CD14-positive monocyte (primary cell): ENCODE measurements at regions not wholly inside any gene's neighbourhood (a gene's known extent, or its start where the extent isn't known, plus 50 kb on each side); places are given as distances from the start of the nearest gene placed in this dataset.

Experiments used
- DNase-seq, 3 donors: peaks; one replicate each; pipeline ENCODE4 v3.0.0-alpha.2; 2011 to 2022
- H2AFZ ChIP-seq: 2 replicates; pipeline ENCODE4 v1.6.0; 2012; ENCODE audit warnings: mild to moderate bottlenecking, low read depth, low read length, inconsistent platforms; ENCODE audit not compliant: insufficient read depth, poor library complexity, severe bottlenecking
- H3K27ac ChIP-seq, 2 donors: 1 replicate in 1 of 2; 2 replicates in 1 of 2; pipeline ENCODE4 v1.5.1; 2012 to 2013; ENCODE audit warnings: low read length in 2 of 2, control low read depth in 1 of 2, inconsistent platforms in 1 of 2, low read depth in 1 of 2, mild to moderate bottlenecking in 1 of 2
- H3K27me3 ChIP-seq, 2 donors: one replicate each; pipeline versions ENCODE4 v1.6.0 to v1.6.1; 2011 to 2013; ENCODE audit warnings: low read length in 2 of 2; ENCODE audit not compliant: control insufficient read depth in 2 of 2, insufficient read depth in 2 of 2
- H3K36me3 ChIP-seq, 2 donors: replicated peaks in 1 of 2; 1 replicate in 1 of 2; 2 replicates in 1 of 2; pipeline versions ENCODE4 v1.5.1 to v1.6.1; 2012 to 2013; ENCODE audit warnings: low read length in 2 of 2, control low read depth in 1 of 2, inconsistent platforms in 1 of 2, mild to moderate bottlenecking in 1 of 2; ENCODE audit not compliant: insufficient read depth in 2 of 2, control insufficient read depth in 1 of 2
- H3K4me1 ChIP-seq, 2 donors: 1 replicate in 1 of 2; 2 replicates in 1 of 2; pipeline versions ENCODE4 v1.5.1 to v1.6.1; 2012 to 2013; ENCODE audit warnings: low read length in 2 of 2, control low read depth in 1 of 2, inconsistent platforms in 1 of 2, mild to moderate bottlenecking in 1 of 2, moderate library complexity in 1 of 2; ENCODE audit not compliant: insufficient read depth in 2 of 2, control insufficient read depth in 1 of 2
- H3K4me2 ChIP-seq: replicated peaks from 2 replicates; pipeline ENCODE3; 2012; ENCODE audit warnings: low read length, moderate library complexity, mild to moderate bottlenecking; ENCODE audit not compliant: poor library complexity, severe bottlenecking; ENCODE audit errors: extremely low read depth
- H3K4me3 ChIP-seq, 3 experiments: fragments of 200-600 bp in 1 of 3; sonication (generic) in 1 of 3; replicated peaks in 1 of 3; 1 replicate in 2 of 3; 2 replicates in 1 of 3; pipeline ENCODE4 v1.5.1; 2011 to 2013; ENCODE audit warnings: low read length in 3 of 3, mild to moderate bottlenecking in 3 of 3, control low read depth in 2 of 3, low read depth in 2 of 3, inconsistent platforms in 1 of 3, moderate library complexity in 1 of 3
- H3K79me2 ChIP-seq: 2 replicates; pipeline ENCODE4 v1.6.0; 2012; ENCODE audit warnings: mild to moderate bottlenecking, control low read depth, inconsistent platforms, low read length, moderate library complexity; ENCODE audit not compliant: insufficient read depth
- H3K9ac ChIP-seq: 2 replicates; pipeline ENCODE4 v1.6.0; 2017; ENCODE audit warnings: low read length, mild to moderate bottlenecking; ENCODE audit not compliant: insufficient read depth, poor library complexity, severe bottlenecking
- H3K9me3 ChIP-seq, 2 donors: replicated peaks in 1 of 2; 1 replicate in 1 of 2; 2 replicates in 1 of 2; pipeline versions ENCODE4 v1.5.1 to v1.6.1; 2012 to 2013; ENCODE audit warnings: low read length in 2 of 2, control low read depth in 1 of 2; ENCODE audit not compliant: control insufficient read depth in 1 of 2, insufficient read depth in 1 of 2
- H4K20me1 ChIP-seq: 2 replicates; pipeline ENCODE4 v1.6.0; 2012; ENCODE audit warnings: mild to moderate bottlenecking, low read length, control low read depth, moderate library complexity; ENCODE audit not compliant: insufficient read depth
- H3K27ac Mint-ChIP-seq, 7 donors: one replicate each; pipeline ENCODE4 v1.8.0; 2020; ENCODE audit warnings: mild to moderate bottlenecking in 7 of 7, mixed read lengths in 7 of 7, moderate library complexity in 6 of 7, inconsistent platforms in 2 of 7
- H3K27me3 Mint-ChIP-seq, 3 donors: one replicate each; pipeline ENCODE4 v1.8.0; 2021 to 2022; ENCODE audit warnings: low read depth in 3 of 3, mild to moderate bottlenecking in 3 of 3, mixed read lengths in 3 of 3, moderate library complexity in 3 of 3, inconsistent platforms in 1 of 3
- H3K36me3 Mint-ChIP-seq, 2 donors: one replicate each; pipeline ENCODE4 v1.8.0; 2020; ENCODE audit warnings: mixed read lengths in 2 of 2, inconsistent platforms in 1 of 2, mild to moderate bottlenecking in 1 of 2
- H3K4me1 Mint-ChIP-seq: one replicate; pipeline ENCODE4 v1.8.0; 2020; ENCODE audit warnings: mild to moderate bottlenecking, mixed read lengths
- H3K4me3 Mint-ChIP-seq, 2 donors: one replicate each; pipeline ENCODE4 v1.8.0; 2020; ENCODE audit warnings: mild to moderate bottlenecking in 2 of 2, mixed read lengths in 2 of 2, moderate library complexity in 1 of 2
- H3K9me3 Mint-ChIP-seq, 7 donors: one replicate each; pipeline ENCODE4 v1.8.0; 2020 to 2022; ENCODE audit warnings: mixed read lengths in 7 of 7, mild to moderate bottlenecking in 6 of 7, moderate library complexity in 6 of 7, inconsistent platforms in 2 of 7
- CTCF ChIP-seq: fragments of 200-600 bp; IDR thresholded peaks from one replicate; pipeline ENCODE4 v1.8.0; 2022; ENCODE audit warnings: antibody characterized with exemption, mild to moderate bottlenecking
- WGBS: methylation state at CpG from one replicate; pipeline ENCODE4 v1.1.5; 2013; ENCODE audit warnings: missing lambda C conversion rate; ENCODE audit not compliant: insufficient coverage; 5-methylcytosine and 5-hydroxymethylcytosine counted together
- intact Hi-C, 2 donors: fragments of 100-400 bp; cut with micrococcal nuclease; formaldehyde crosslinking; loops; one replicate each; pipeline versions ENCODE4 v1.15.0 to v1.15.1; 2023

DNA sequence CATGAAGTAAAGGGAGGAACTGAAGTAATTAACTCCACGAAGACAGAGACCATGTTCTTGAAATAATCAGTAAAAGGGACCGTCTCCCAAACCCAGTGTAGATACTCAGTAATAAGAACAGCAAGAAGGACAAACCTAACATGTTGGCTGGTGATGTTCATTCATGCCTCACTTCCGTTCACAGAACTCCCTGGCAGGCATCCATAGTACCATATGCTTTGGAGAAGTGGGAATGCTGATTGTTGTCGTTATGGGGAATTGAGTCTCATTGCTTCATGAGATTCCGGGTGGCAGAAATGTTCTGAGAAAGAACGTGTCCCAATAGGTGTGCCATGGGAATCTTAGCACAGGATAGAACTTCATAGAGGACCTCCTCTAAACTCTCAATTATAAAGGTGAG lies 452.3 kb downstream of the ZSWIM6 start:
- H3K4me3 ChIP-seq, result no peak overlapping the region
- Mint-ChIP-seq H3K9me3 (peaks cover 0 to 4% (median 0%) of the 10 kb centered on the region in 7 donors), H3K4me1 (no peaks in the 10 kb centered on the region), H3K4me3 (no peak overlapping the region), H3K36me3 (no peaks in the 10 kb centered on the region), H3K27ac (no peak overlapping the region), H3K27me3 (peaks cover 0 to 3% (median 2%) of the 10 kb centered on the region in 3 donors)
- no peak for DNase-seq
- no peak overlapping the region for H2AFZ ChIP-seq
- H3K36me3 ChIP-seq, result no peaks in the 10 kb centered on the region
- no peak for TF ChIP-seq CTCF
- intact Hi-C loops, result no loop called here
- no peak overlapping the region for H3K27ac ChIP-seq
- 100% methylated on average over 2 of the region's 6 CpGs for WGBS
- no peak overlapping the region for H3K4me2 ChIP-seq
- H3K9me3 ChIP-seq, result no peaks in the 10 kb centered on the region
- no peaks in the 10 kb centered on the region for H3K4me1 ChIP-seq
- no peaks in the 10 kb centered on the region for H3K79me2 ChIP-seq
- H3K9ac ChIP-seq, result no peak overlapping the region
- no peaks in the 10 kb centered on the region for H4K20me1 ChIP-seq
- no peaks in the 10 kb centered on the region for H3K27me3 ChIP-seq

DNA sequence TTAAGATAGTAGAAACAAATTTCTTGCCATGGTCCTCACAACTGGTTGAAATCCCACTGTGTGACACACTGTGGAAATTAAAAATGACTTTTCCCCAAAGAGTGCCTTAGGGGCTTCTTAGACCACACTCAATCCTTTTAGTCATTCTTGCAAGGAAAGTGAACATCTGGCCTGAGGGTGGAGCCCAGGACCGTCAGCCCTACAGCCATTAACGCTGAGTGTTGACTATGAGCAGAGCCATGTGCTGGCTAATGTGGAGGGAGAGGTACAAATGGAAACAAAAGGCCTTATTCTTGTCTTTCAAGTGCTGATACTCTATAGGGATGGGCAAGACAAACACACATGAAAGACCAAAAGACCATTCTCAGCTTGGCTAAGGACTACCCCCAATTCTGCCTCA lies 456.5 kb downstream of the ZSWIM6 start:
- no peak for TF ChIP-seq CTCF
- no peaks in the 10 kb centered on the region for H3K4me1 Mint-ChIP-seq
- no CpG with 5 or more reads among the region's 2 CpGs for WGBS

More for the DNA sequence above, 456.5 kb downstream of the ZSWIM6 start:
- Histone ChIP-seq H3K9me3 (no peaks in the 10 kb centered on the region), H2AFZ (no peak overlapping the region), H3K4me2 (no peak overlapping the region), H3K27me3 (no peaks in the 10 kb centered on the region), H3K9ac (no peak overlapping the region), H3K79me2 (no peaks in the 10 kb centered on the region), H3K36me3 (no peaks in the 10 kb centered on the region), H3K27ac (no peak overlapping the region), H4K20me1 (no peaks in the 10 kb centered on the region), H3K4me1 (no peaks in the 10 kb centered on the region), H3K4me3 (no peak overlapping the region)
- intact Hi-C loops, result no loop called here
- H3K27ac Mint-ChIP-seq, result no peak overlapping the region
- H3K36me3 Mint-ChIP-seq, result no peaks in the 10 kb centered on the region
- H3K4me3 Mint-ChIP-seq, result no peak overlapping the region
- no peak for DNase-seq
- peaks cover 0 to 2% (median 0%) of the 10 kb centered on the region in 3 donors for H3K27me3 Mint-ChIP-seq
- H3K9me3 Mint-ChIP-seq, result peaks cover 0 to 2% (median 0%) of the 10 kb centered on the region in 7 donors
